ENCODE measurements at regions not wholly inside any gene's neighbourhood (a gene's known extent, or its start where the extent isn't known, plus 50 kb on each side); places are given as distances from the start of the nearest gene placed in this dataset.
A peak's percentile ranks its signal among the peaks of the same experiment; 100 is the strongest.
"Not testable (repeated sequence)": the region's sequence is repeated elsewhere in the genome, so short reads cannot be mapped to it uniquely, and the experiment has no call there.

DNA sequence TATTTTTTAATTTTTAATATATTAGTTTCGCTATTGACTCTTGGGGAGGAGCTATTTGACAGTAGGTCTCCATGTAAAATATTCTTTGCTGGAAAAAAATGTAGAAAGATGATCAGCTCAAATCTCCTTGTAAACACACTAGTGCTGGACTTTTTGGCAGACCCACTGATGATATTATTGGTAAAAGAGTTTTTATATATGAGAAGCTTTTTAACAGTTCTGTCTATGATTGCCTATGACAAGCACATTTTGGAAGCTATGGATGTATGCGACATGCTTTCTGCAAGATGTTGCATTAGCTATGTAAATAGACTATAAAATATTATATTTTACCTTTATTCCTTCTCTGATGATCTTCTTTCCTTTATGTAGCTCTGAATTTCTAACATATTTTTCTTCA is 928.5 kb downstream of the DNAJB9 start:
- no peak for DNase-seq

DNA sequence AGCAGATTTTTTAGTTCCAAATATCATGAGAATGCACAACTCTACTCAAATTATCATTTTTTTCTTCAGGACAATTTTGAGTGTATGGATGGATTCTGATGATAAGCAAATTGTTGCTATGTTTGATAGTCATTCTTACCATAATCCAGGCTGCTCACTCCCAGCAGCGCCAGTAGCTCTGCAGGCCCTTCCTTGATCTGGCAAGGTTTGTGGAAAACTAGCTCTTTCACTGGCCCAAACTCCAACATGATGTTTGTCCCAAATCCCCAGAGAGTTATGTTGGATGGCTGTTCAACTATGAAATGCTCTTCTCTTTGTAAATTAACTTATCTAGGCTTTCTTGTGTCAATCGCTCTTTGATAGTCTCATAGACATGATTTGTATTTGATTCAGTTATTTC is 933.7 kb downstream of the DNAJB9 start:
- DNase-seq, result no peak

DNA sequence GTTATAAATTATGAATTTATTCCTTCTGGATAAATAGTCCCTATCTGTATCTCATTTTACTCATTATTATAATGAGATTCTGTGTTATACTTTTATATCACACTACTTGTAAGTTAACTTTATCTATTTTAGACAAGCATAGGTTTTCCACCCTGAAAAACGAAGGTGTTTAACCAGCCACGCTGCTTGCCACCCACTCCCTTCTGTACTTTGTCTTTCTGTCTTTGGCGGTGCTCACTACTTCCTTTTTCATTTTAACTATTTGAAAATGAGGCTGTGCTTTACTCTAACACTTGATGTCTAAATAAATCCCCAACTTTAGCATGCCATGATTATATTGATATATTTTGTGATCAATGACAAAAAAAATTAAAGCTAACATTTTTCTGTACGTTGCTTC is 952.9 kb downstream of the DNAJB9 start:
- no peak for DNase-seq

DNA sequence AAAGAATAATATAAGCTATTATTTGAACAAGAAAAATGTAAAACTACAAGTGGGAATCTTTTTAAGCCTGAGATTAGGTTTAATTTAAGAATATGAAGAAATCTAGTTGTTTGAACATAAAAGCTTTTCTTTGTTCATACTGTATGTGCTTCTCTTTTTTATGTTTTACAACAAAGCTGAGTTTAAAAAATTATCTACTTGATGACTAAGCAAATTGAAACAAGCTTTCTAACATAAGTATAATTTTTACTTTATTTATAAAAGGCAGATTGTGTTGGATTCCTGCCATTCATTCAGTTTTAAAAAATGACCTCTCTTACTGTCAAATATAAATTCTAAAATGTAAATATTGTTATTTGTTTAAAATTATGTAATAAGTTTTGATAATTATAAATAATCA is 958.2 kb downstream of the DNAJB9 start:
- DNase-seq, result no peak

DNA sequence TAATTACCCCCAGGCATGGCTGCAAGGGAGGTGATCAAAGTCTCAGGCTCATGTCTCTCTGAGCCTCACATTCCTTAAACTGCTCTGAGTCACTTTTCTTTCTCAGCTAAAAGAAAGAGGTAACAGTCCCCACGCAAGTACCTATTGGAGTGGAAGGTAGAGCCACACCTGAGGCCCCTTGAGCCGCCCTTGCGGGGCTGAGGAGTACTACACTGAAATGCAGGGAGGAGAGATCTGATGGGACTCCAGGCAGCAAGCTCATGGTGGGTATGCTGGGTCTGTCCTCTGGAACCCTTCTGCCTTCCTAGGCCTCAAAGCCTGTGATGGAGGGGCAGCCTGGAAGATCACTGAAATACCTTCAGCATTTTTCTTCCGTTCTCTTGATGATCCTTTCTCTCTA is 960.0 kb downstream of the DNAJB9 start:
- DNase-seq, result no peak

DNA sequence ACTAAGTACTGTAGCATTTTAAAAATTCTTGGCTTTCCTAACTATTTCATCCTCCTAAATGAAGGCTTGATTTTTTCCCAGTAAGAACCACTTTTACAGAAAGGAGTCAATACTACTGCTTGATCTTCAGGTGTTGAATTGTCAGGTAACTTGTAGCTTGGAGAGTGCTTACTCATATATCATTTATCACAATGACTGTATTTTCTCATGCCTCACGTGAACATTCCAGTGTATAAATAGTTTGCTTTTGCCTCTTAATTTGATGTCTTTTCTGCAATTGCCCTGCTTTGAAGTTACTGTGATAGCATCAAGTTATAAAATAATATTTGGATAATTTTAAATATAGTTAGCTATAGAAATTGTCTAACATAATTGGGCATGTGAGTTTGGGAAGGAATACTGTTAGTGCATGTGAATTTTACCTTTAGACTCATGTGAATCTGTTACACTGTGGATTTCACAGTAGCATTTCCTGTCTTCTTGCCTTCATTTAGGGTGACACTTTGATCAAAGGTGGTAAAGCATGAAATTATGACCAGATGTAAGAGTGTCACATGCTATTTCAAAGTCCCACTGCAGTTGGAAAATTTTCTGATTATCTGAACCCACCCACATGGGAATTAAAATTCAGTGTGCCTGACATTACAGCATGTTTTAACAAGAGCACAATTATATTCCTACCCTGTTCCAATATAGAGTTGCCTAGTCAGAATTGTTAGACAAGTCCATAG is 962.8 kb downstream of the DNAJB9 start:
- no peak for DNase-seq

DNA sequence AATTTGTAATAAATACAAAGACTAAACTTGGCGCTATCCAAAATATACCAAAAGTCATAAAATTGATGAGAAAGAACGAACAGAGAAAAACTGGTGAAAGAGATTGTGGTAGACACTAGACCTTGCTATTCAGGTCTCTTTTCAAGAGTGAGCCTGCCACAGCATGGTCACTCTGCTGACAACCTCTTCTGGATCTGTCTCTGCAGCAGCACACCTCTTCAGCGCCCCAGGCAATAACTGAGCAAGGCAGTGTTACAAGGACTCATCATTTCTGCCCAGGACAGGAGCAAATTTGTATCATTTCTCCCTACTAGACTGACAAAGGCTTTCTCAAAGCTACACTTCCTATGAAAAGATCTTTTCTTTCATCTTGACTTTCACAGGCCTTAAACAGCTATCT is 976.0 kb downstream of the DNAJB9 start:
- DNase-seq, result no peak

DNA sequence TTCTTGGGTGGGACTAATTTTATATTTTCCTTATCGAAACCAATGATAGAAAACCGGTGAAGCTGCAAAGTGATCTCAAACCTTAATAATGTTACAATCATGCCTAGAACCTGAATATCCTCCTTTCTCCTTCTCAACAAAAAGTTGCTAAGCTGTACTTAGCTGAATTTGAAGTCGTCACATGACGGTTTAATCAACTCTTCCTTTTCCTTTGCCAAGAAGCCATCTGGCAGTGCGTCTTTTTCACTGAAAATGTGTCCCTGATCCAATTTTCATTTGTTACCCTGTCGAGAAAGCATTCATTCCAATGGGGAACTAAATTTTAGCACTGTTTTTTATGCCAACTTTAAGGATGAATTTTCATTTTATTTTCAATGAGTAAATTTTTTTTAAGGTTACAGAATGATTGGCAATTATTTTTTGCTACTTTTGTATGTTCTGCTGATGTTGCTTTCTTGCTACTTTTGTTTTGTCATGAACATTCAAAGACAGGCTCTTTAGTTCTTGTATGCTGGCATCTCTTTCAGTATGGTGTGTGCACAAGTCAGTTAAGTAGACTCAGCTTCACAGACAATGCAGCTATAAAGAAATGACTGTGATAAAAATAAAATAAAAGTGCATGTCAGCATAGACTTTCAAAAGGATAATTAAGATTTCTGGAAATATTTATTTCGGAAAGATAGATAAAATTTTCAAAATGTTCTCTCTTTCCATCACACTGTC is 980.0 kb downstream of the DNAJB9 start:
- DNase-seq, result no peak

DNA sequence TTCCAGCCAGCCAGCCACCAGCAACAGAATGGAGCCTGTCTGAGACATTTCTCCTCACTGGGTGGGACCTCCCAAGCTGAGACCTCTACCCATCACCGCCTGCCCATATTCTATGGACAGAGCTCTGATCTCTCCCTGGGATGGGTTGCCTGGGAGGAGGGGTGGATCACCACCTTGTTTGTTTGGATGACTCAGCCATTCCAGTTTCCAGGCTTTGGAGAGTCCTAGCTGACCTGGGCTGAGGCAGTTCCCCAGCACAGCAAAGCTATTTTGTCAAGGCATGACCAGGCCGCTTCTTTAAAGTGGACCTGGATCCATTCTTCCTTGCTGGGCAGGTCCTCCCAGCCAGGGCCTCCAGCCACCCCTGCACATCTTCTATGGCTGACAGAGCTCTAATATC is 982.3 kb downstream of the DNAJB9 start:
- DNase-seq, result no peak

DNA sequence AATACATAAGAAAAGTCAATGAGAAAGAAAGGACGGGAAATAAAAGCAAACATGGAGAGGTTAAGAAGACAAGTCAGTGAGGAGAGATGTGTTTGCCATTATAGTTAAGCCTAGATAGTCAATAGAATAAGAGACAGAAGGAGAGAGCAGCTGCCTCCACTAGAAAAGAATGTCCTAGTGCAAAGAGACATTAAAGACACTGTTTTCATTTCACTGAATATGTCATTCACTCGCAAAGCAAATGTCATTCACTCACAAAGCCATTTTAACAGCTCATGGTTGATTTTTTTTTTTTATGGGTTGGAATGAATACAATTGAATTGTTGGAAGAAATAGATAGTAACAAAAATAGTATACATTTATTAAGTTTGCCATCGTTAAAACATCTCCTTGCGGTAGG is 1007.6 kb downstream of the DNAJB9 start:
- DNase-seq, result no peak

DNA sequence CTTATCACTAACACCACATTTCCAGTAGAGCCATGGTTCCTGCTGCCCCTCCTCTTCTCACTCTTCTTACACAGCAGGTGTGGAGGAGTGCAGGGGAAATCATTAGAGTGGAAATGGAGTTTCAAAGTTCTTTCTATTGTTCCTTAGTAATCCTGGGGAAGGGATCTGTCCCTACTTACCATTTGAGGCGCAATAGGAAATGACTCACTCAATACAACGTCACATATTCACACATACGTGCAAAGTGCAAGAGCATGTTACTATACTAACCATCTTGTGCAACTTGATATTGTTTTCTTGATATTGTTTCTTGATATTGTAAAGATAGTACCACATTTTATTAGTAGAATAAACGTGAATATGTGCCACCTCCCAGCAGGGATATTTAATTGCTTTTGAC is 1010.2 kb downstream of the DNAJB9 start:
- DNase-seq, result no peak

DNA sequence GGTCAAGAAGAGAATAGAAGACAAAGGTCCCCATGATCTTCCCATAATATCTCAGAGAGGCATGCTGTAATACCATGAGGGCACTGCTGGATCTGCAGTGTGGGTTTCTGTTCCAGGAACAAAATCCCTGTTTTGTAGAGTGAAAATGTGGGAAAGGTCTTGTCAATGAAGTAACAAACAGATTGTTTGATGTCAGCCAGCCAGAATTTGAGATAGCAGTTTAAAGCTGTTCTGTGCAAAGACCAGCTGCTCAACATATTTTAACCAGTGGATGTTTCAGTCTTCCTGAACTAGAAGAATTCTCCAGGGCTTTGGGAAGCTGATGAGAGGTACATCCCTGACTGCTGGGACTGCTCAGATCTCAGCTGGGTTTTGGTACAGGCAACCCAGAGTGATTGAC is 1012.5 kb downstream of the DNAJB9 start:
- no peak for DNase-seq

DNA sequence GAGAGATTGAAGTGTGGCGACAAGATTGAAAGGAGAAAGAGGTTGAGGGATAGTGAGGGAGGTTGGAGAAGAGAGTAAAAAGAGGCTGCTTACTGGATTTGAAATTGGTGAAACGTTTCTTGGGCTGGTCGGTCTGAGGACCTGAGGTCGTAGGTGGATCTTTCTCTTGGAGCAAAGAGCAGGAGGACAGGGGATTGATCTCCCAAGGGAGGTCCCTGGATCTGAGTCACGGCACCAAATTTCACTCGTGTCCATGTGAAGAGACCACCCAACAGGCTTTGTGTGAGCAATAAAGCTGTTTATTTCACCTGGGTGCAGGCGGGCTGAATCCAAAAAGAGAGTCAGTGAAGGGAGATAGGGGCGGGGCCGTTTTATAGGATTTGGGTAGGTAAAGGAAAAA is 1027.3 kb downstream of the DNAJB9 start:
- DNase-seq, result not testable (repeated sequence)

DNA sequence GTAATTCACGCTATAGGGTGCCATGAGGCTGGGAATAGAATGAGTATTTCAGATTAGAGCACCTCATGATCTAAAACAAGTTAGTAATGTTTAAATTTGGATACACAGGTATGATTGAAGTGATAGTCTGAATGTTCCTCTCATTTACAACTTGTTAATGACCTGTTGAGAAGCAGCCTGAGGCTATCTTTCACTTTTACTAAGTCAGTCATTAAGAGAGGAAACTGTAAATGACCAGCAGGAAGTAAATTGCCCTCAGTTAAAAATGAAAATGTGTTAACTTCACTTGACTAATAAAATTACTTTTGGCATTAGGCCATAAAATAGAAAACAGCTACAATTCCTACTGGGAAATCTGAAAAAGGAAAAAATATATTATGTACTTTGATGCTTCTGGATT is 1042.0 kb downstream of the DNAJB9 start:
- DNase-seq, result peak; percentile 16

DNA sequence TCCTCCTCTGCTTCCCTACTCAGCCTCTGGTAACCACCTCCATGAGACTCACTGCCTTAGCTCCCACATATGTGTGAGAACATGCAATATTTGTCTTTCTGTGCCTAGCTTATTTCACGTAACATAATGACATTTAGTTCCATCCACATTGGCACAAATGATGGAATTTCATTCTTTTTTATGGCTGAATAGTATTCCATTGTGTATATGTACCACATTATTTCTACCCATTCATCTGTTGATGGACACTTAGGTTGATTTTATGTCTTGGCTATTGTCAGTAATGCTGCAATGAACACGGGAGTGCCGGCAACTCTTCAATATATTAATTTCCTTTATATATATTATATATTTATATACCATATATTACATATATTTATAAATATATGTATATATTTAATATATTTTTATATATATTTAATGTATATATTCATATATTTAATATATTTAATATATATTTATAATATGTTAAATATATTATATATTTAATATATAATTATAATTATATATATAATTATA is 1046.9 kb downstream of the DNAJB9 start:
- DNase-seq, result no peak

DNA sequence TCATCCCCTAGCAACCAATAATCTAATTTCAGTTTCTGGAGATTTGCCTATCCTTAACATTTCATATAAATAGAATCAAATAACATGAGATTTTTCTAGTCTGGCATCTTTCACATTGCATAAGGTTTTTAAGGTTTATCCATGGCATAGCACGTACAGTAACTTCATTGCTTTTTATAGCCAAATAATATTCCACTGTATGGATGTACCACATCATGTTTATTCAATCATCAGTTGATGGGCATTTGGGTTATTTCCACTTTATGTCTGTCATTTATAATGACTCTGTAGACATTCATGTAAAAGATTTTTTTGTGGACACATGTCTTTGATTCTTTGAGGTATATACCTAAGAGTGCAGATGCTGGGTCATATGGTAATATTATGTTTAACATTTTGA is 1052.6 kb downstream of the DNAJB9 start:
- no peak for DNase-seq

DNA sequence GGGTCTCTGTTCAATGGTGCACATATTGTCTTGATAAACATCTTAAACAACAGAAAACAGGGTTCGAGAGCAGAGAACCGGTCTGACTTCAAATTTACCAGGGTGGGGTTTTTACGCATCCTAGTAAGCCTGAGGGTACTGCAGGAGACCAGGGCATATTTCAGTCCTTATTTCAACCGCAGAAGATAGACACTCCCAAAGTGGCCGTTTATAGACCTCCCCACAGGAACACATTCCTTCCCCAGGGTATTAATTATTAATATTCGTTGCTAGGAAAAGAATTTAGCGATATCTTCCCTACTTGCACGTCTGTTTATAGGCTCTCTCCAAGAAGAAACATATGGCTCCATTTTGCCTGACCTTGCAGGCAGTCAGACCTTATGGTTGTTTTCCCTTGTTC is 1063.2 kb downstream of the DNAJB9 start:
- DNase-seq, result not testable (repeated sequence)

DNA sequence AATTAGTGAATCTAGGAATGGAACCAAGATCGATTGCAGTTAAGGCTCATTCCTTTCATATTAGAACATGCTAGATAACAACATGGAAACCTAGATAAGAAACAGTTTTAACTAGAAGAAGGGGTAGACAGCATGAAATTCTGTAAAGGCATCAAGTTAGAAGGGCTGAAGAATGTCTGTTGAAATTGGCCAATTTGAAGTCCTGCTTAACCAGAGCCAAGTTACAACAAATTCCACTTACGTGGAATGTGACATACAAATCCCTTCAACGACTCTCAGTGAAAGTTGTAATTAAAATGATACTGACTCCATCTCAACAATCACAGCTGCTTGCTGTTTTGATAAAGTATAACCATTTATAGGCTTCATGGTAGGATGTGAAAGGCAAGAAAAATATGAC is 1065.7 kb downstream of the DNAJB9 start:
- DNase-seq, result no peak

DNA sequence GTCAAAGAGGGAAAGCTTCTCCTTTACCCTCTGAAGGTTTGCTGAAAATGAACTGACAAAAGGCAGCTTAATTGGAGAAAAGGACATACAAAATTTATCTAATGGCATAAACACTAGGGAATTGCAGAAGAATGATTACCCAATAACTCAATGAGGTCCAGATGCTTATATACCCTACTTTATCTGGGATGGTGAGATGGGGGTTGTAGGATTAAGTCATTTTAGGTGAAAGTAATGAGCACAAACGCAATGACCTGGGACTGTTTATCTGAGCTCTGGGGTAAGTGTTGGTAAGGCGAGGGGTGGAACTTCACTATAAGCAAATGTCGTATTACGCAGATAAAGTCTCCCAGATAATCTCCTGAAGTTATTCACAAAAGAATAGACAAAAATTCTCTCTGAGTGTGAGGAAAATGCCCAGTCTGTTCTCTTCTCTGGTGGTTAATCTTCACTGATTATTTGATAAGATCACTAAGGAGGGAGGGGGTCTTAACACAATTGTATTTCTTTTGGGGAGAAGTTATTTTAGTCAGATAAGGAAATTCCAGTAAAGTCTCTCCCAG is 1067.8 kb downstream of the DNAJB9 start:
- DNase-seq, result no peak

DNA sequence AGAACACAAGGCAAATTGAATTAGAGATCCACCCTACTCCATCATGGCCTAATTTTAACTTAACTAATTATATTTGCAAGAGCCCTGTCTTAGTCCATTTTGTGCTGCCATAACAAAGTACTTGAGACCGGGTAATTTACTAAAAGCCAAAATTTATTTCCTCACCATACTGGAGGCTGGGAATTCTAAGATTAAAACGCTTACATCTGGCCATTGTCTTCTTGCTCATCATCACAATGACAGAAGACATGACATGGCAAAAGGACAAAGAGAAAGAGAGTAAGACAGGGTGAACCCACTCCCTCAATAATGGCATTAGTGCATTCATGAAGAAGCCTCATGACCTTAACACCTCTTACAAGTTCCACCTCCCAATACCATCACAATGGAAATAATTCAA is 1068.6 kb downstream of the DNAJB9 start:
- DNase-seq, result no peak

DNA sequence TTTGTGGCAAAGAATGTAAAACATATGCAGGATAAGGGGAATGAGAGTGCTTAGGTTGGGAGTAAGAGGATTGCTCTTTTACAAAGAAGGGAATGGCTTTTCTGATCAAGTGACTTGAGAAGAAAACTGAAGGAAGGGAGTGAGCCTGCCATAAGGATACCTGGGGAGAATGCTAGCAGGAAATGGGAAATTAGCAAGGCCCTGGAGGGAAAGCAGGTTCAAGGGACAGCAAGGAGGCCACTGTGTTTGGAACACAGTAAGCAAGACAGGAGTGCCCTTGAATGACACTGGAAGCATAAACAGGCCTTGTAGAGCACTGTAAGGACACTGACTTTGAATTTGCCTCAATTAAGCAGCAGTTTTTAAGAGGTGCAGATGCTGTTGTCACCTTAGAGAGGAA is 1069.9 kb downstream of the DNAJB9 start:
- DNase-seq, result no peak

DNA sequence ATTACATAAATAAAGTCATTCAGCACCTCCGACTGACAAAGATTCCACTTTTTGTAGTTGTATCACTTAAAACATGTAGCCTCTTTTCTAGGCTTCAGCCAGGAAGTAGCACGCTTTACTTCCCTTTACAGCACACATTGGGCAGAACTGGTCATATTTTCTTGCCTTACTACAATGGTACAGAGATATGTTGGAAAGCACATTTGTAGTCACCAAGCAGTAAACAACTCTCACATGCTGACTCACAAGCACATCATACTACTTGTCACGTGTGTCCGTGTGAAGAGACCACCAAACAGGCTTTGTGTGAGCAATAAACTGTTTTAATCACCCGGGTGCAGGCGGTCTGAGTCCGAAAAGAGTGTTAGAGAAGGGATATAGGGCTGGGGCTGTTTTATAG is 1071.8 kb downstream of the DNAJB9 start:
- DNase-seq, result no peak

DNA sequence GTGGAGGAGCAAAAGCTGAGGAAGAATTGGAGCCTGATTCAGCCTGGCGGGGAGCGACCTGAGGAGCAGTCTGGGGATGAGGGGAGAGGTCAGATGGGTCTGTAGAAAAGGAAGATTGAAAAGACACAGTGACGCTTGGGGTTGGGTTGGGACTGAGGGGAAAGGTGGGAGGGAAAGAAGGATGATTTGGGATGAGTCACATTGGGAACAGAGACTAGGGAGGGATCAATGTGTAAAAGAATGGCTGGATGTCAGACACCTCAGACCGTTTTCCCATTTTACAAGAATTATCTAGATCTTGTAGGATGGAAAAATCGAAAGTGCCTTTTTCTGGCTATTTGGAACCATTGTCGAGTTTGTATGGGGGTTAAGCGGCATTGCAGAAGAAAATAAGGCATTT is 1076.5 kb downstream of the DNAJB9 start:
- DNase-seq, result no peak

DNA sequence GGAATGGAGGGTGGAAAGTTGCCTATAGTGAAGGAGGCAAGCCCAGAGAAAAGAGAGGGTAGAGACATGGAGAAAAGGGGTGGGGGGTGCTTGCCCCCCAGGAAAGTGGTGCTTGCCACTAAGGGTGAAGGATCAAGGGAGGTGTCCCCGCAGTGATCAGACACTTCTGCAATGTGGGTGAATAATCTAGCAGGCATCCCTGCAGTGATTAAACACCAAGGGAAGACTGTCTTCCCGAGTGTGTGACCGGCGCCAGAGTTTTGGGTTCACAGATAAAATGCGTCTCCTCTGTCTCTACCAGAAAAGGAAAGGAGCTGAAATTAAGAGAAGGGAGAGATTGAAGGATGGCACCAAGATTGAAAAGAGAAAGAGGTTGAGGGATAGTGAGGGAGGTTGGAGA is 1076.9 kb downstream of the DNAJB9 start:
- DNase-seq, result not testable (repeated sequence)
